H9 (cell line): ENCODE measurements at regions not wholly inside any gene's neighbourhood (a gene's known extent, or its start where the extent isn't known, plus 50 kb on each side); places are given as distances from the start of the nearest gene placed in this dataset.

Source experiments
- DNase-seq: peaks from one replicate; pipeline ENCODE4 v3.0.0-alpha.2; 2017
- H2AFZ ChIP-seq: one replicate; pipeline ENCODE4 v1.6.1; 2013; ENCODE audit warnings: mild to moderate bottlenecking, low read length, control low read depth, moderate library complexity
- H2AK5ac ChIP-seq: 2 replicates; pipeline ENCODE4 v1.6.1; 2013; ENCODE audit warnings: low read length, control low read depth, mixed read lengths; ENCODE audit not compliant: insufficient read length
- H2BK120ac ChIP-seq: one replicate; pipeline ENCODE4 v1.6.1; 2013; ENCODE audit warnings: low read depth, mild to moderate bottlenecking, low read length, control low read depth, inconsistent platforms; ENCODE audit not compliant: poor library complexity, severe bottlenecking
- H2BK12ac ChIP-seq: 2 replicates; pipeline ENCODE4 v1.6.1; 2013; ENCODE audit warnings: low read length, control low read depth, mixed read lengths, low read depth; ENCODE audit not compliant: insufficient read length
- H2BK15ac ChIP-seq: 2 replicates; pipeline ENCODE4 v1.6.1; 2013; ENCODE audit warnings: low read depth, low read length, control low read depth
- H2BK20ac ChIP-seq: one replicate; pipeline ENCODE4 v1.6.1; 2013; ENCODE audit warnings: low read depth, mild to moderate bottlenecking, low read length, control low read depth, inconsistent platforms; ENCODE audit not compliant: poor library complexity, severe bottlenecking
- H2BK5ac ChIP-seq: 2 replicates; pipeline ENCODE4 v1.6.1; 2013; ENCODE audit warnings: low read length, control low read depth, mixed read lengths; ENCODE audit not compliant: insufficient read length
- H3K14ac ChIP-seq: 2 replicates; pipeline ENCODE4 v1.6.1; 2013; ENCODE audit warnings: low read length, control low read depth; ENCODE audit not compliant: insufficient read depth
- H3K18ac ChIP-seq: 2 replicates; pipeline ENCODE4 v1.6.1; 2013; ENCODE audit warnings: low read depth, mild to moderate bottlenecking, mixed read lengths, low read length, control low read depth; ENCODE audit not compliant: insufficient read length
- H3K23ac ChIP-seq: 2 replicates; pipeline ENCODE4 v1.6.1; 2013; ENCODE audit warnings: low read length, control low read depth, mixed read lengths, low read depth; ENCODE audit not compliant: insufficient read length
- H3K23me2 ChIP-seq: 2 replicates; pipeline ENCODE4 v1.6.1; 2013; ENCODE audit warnings: low read depth, mild to moderate bottlenecking, mixed read lengths, low read length, control low read depth; ENCODE audit not compliant: insufficient read length, poor library complexity, severe bottlenecking
- H3K27ac ChIP-seq: 2 replicates; pipeline ENCODE4 v1.5.1; 2013; ENCODE audit warnings: low read length, control low read depth, mixed read lengths, low read depth; ENCODE audit not compliant: insufficient read length
- H3K27me3 ChIP-seq: 2 replicates; pipeline ENCODE4 v1.6.1; 2013; ENCODE audit warnings: low read length, control low read depth, inconsistent platforms; ENCODE audit not compliant: insufficient read depth
- H3K4ac ChIP-seq: 2 replicates; pipeline ENCODE4 v1.6.1; 2013; ENCODE audit warnings: low read depth, mild to moderate bottlenecking, control low read depth, inconsistent platforms, low read length, moderate library complexity
- H3K4me1 ChIP-seq: 2 replicates; pipeline ENCODE4 v1.6.1; 2013; ENCODE audit warnings: low read length, control low read depth, inconsistent platforms; ENCODE audit not compliant: insufficient read depth
- H3K4me2 ChIP-seq: 2 replicates; pipeline ENCODE4 v1.6.1; 2013; ENCODE audit warnings: low read length, control low read depth, mixed read lengths; ENCODE audit not compliant: insufficient read length, insufficient read depth
- H3K56ac ChIP-seq: 2 replicates; pipeline ENCODE4 v1.6.1; 2013; ENCODE audit warnings: low read depth, mild to moderate bottlenecking, mixed read lengths, low read length, control low read depth; ENCODE audit not compliant: insufficient read length
- H3K79me1 ChIP-seq: 2 replicates; pipeline ENCODE4 v1.6.1; 2013; ENCODE audit warnings: low read depth, mild to moderate bottlenecking, moderate library complexity, low read length, control low read depth, inconsistent platforms; ENCODE audit not compliant: insufficient read depth, poor library complexity, severe bottlenecking
- H3K79me2 ChIP-seq: 2 replicates; pipeline ENCODE4 v1.6.1; 2013; ENCODE audit warnings: low read length, control low read depth, inconsistent platforms; ENCODE audit not compliant: insufficient read depth
- H3K9ac ChIP-seq: 2 replicates; pipeline ENCODE4 v1.6.1; 2013; ENCODE audit warnings: low read length, control low read depth, mixed read lengths; ENCODE audit not compliant: insufficient read length; ENCODE audit errors: extremely low read depth
- H3K9me3 ChIP-seq: one replicate; pipeline ENCODE4 v1.6.1; 2013; ENCODE audit warnings: low read depth, low read length, inconsistent platforms; ENCODE audit not compliant: control insufficient read depth
- H3T11ph ChIP-seq: one replicate; pipeline ENCODE4 v1.6.1; 2013; ENCODE audit warnings: mild to moderate bottlenecking, low read length, control low read depth, inconsistent platforms
- H4K20me1 ChIP-seq: one replicate; pipeline ENCODE4 v1.6.1; 2013; ENCODE audit not compliant: control insufficient read depth, insufficient read length, insufficient read depth
- H4K5ac ChIP-seq: 2 replicates; pipeline ENCODE4 v1.6.1; 2013; ENCODE audit warnings: low read depth, mild to moderate bottlenecking, mixed read lengths, low read length, control low read depth; ENCODE audit not compliant: insufficient read length
- H4K8ac ChIP-seq: replicated peaks from 2 replicates; pipeline ENCODE4 v1.6.1; 2013; ENCODE audit warnings: low read length, control low read depth, mixed read lengths, low read depth; ENCODE audit not compliant: insufficient read length
- H4K91ac ChIP-seq: 2 replicates; pipeline ENCODE4 v1.6.1; 2013; ENCODE audit warnings: low read depth, mild to moderate bottlenecking, moderate library complexity, mixed read lengths, low read length, control low read depth; ENCODE audit not compliant: insufficient read length
- H3K27ac Mint-ChIP-seq, 3 experiments: 2 replicates in 2 of 3; 3 replicates in 1 of 3; pipeline ENCODE4 v1.8.0; 2020 to 2021; ENCODE audit warnings: mixed read lengths in 3 of 3, mild to moderate bottlenecking in 1 of 3, moderate library complexity in 1 of 3
- H3K27me3 Mint-ChIP-seq: 2 replicates; pipeline ENCODE4 v1.8.0; 2021; ENCODE audit warnings: low read depth, mild to moderate bottlenecking, moderate library complexity, mixed read lengths
- H3K36me3 Mint-ChIP-seq, 3 experiments: 2 replicates in 2 of 3; 3 replicates in 1 of 3; pipeline ENCODE4 v1.8.0; 2020 to 2021; ENCODE audit warnings: low read depth in 3 of 3, mixed read lengths in 3 of 3; ENCODE audit not compliant: insufficient read depth in 1 of 3
- H3K4me1 Mint-ChIP-seq, 2 experiments: 2 replicates each; pipeline ENCODE4 v1.8.0; 2020; ENCODE audit warnings: mixed read lengths in 2 of 2
- H3K4me3 Mint-ChIP-seq, 2 experiments: 2 replicates in 1 of 2; 3 replicates in 1 of 2; pipeline ENCODE4 v1.8.0; 2020 to 2021; ENCODE audit warnings: mild to moderate bottlenecking in 2 of 2, mixed read lengths in 2 of 2, moderate library complexity in 1 of 2
- H3K9me3 Mint-ChIP-seq, 2 experiments: 2 replicates in 1 of 2; 3 replicates in 1 of 2; pipeline ENCODE4 v1.8.0; 2020; ENCODE audit warnings: mild to moderate bottlenecking in 2 of 2, mixed read lengths in 2 of 2, moderate library complexity in 1 of 2
- WGBS: extraction: QIAGEN DNeasy Blood & Tissue Kit; methylation state at CpG from one replicate; pipeline ENCODE4 v1.1.7; 2013; ENCODE audit warnings: missing lambda C conversion rate, low lambda C conversion rate, mixed read lengths; ENCODE audit not compliant: insufficient read length; ENCODE audit errors: extremely low coverage; 5-methylcytosine and 5-hydroxymethylcytosine counted together
- TF ChIP-seq, protein P1 (sequence below): fragments of 200-600 bp; sonication (generic); conservative IDR thresholded peaks from 3 replicates; pipeline ENCODE4 v1.8.0; 2021; ENCODE audit warnings: antibody characterized with exemption, mild to moderate bottlenecking

DNA sequence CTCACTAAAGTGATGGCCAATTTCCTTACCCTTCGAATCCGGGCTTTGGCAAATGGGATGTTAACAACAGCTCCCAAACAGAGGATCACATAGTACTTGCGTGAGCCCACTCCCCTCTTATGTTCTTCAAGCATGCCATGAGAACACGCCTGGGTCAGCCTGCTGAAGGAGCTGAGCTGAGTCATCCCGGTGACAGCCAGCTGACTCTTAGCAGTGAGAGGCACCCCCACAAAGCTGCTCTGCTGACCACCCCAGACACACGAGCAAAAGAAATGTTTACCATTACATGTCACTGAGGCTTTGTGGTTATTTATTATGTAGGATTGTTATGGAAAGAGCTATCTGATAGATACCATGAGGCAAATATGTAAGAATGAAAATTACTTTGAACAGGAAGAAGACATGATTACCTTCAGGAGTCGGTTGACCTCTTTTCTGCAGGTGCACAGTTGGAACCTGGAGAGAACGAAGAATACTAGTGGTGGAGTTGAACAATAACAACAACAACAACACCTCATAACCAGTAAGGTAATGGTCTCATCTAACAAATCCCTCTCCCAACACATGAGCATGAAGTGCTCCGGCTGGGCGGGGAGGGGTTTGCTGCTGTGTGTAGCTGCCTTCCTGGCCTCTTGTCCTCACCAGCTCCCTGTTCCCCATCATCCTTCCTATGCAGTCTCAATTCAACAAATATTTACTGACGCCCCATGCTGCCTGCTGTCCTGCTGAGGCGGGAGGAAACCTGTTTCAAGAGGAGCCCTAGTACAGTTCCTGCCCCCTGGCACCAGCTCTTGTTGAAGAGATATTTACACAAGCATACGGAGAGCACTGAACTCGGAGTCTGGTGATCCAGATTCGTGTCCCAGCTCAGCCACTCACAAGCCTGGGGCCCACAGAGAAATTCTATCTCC is 69.4 kb upstream of the LHFPL2 start:
- no peak overlapping the region for H3K18ac ChIP-seq
- peaks cover 16 to 22% of the 10 kb centered on the region in 2 experiments for H3K4me1 Mint-ChIP-seq
- no peak overlapping the region for H2AK5ac ChIP-seq
- no peak overlapping the region for H3K14ac ChIP-seq
- no peak overlapping the region for H3K4ac ChIP-seq
- H4K8ac ChIP-seq: no peak overlapping the region
- WGBS: no CpG with 5 or more reads among the region's 15 CpGs
- H3K23ac ChIP-seq: no peak overlapping the region
- no peaks in the 10 kb centered on the region for H3K23me2 ChIP-seq
- H3K27ac Mint-ChIP-seq: no peak overlapping the region
- no peak overlapping the region for H3K27ac ChIP-seq
- H2BK20ac ChIP-seq: no peak overlapping the region
- no peaks in the 10 kb centered on the region for H3K79me2 ChIP-seq
- H4K91ac ChIP-seq: no peak overlapping the region
- H2BK12ac ChIP-seq: no peak overlapping the region
- no peaks in the 10 kb centered on the region; the same call in 1 of the 2 replicates for H3K4me1 ChIP-seq
- H3K9me3 Mint-ChIP-seq: peaks cover 0 to 2% of the 10 kb centered on the region in 2 experiments; a peak in 1 of 5 replicates
- DNase-seq: no peak
- no peak overlapping the region; a peak in 2 of 5 replicates for H3K4me3 Mint-ChIP-seq
- no peak overlapping the region for H2BK15ac ChIP-seq
- no peaks in the 10 kb centered on the region for H3K9me3 ChIP-seq
- H3K4me2 ChIP-seq: no peak overlapping the region
- no peak overlapping the region for H2BK5ac ChIP-seq
- TF ChIP-seq, protein P1, sequence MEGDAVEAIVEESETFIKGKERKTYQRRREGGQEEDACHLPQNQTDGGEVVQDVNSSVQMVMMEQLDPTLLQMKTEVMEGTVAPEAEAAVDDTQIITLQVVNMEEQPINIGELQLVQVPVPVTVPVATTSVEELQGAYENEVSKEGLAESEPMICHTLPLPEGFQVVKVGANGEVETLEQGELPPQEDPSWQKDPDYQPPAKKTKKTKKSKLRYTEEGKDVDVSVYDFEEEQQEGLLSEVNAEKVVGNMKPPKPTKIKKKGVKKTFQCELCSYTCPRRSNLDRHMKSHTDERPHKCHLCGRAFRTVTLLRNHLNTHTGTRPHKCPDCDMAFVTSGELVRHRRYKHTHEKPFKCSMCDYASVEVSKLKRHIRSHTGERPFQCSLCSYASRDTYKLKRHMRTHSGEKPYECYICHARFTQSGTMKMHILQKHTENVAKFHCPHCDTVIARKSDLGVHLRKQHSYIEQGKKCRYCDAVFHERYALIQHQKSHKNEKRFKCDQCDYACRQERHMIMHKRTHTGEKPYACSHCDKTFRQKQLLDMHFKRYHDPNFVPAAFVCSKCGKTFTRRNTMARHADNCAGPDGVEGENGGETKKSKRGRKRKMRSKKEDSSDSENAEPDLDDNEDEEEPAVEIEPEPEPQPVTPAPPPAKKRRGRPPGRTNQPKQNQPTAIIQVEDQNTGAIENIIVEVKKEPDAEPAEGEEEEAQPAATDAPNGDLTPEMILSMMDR: no peak
- H4K20me1 ChIP-seq: no peaks in the 10 kb centered on the region
- H2BK120ac ChIP-seq: no peak overlapping the region
- no peaks in the 10 kb centered on the region for H3K36me3 Mint-ChIP-seq
- no peak overlapping the region for H3T11ph ChIP-seq
- H3K79me1 ChIP-seq: no peaks in the 10 kb centered on the region
- no peak overlapping the region for H2AFZ ChIP-seq
- H3K27me3 Mint-ChIP-seq: no peaks in the 10 kb centered on the region
- no peak overlapping the region for H4K5ac ChIP-seq
- no peak overlapping the region for H3K56ac ChIP-seq
- H3K9ac ChIP-seq: no peak overlapping the region
- no peaks in the 10 kb centered on the region for H3K27me3 ChIP-seq
